HCT116 (cell line): ENCODE measurements at regions not wholly inside any gene's neighbourhood (a gene's known extent, or its start where the extent isn't known, plus 50 kb on each side); places are given as distances from the start of the nearest gene placed in this dataset.

Experiments used
- ATAC-seq: fragments of 200-7000 bp; cut with Tn5 transposase; 2 replicates; pipeline ENCODE4 v1.9.1; 2020; ENCODE audit warnings: mild to moderate bottlenecking, moderate library complexity
- BruUV-seq: library from RNA; stranded (reverse); fragments of 400-500 nt; replicated peaks from 2 replicates; lab custom pipeline; 2021; lab: Mats Ljungman, UMichigan
- CTCF ChIA-PET: fragments of 300-600 bp; sonication (Branson Sonifier 250); formaldehyde crosslinking; loops from one replicate; lab custom pipeline; 2021; ENCODE audit warnings: antibody characterized with exemption; lab: Charles Lee
- POLR2A ChIA-PET: fragments of 300-600, 350-600 bp; sonication (Branson Sonifier 250); formaldehyde crosslinking; loops from one replicate; lab custom pipeline; 2021; ENCODE audit warnings: antibody characterized with exemption; lab: Charles Lee
- RAD21 ChIA-PET, 2 experiments: fragments of 300-600 bp; sonication (Branson Sonifier 250); formaldehyde crosslinking; loops; one replicate each; lab custom pipeline; 2023; ENCODE audit warnings: low total read pairs in 2 of 2; ENCODE audit not compliant: uncharacterized antibody in 2 of 2, unreplicated experiment in 2 of 2, low non-redundant PET in 1 of 2; lab: Charles Lee
- DNase-seq: peaks from one replicate; pipeline ENCODE4 v3.0.0-alpha.2; 2010; ENCODE audit warnings: low read depth, low spot score
- H2AFZ ChIP-seq: fragments of 200-600 bp; shearing (Covaris generic), sonication (generic); 2 replicates; pipeline ENCODE4 v1.6.1; 2017; ENCODE audit warnings: low read depth, mixed run types, mixed read lengths, antibody characterized with exemption, low read length; ENCODE audit not compliant: poor library complexity, severe bottlenecking
- H3K27ac ChIP-seq: 2 replicates; pipeline ENCODE4 v1.5.1; 2012; ENCODE audit warnings: low read depth, low read length
- H3K27me3 ChIP-seq: fragments of 200-600 bp; sonication (generic); 2 replicates; pipeline ENCODE4 v1.6.1; 2016; ENCODE audit warnings: mixed run types, low read length, mixed read lengths; ENCODE audit not compliant: insufficient read depth
- H3K36me3 ChIP-seq, 2 experiments: fragments of 200-500 bp in 1 of 2; fragments of 200-600 bp in 1 of 2; sonication (Bioruptor generic) in 1 of 2; sonication (generic) in 1 of 2; 2 replicates each; pipeline versions ENCODE4 v1.5.1 to v1.6.1; 2014 to 2016; ENCODE audit warnings: low read length in 2 of 2, inconsistent platforms in 1 of 2, mixed read lengths in 1 of 2, mixed run types in 1 of 2; ENCODE audit not compliant: insufficient read depth in 2 of 2, control insufficient read depth in 1 of 2
- H3K4me1 ChIP-seq, 2 experiments: fragments of 200-600 bp in 1 of 2; sonication (generic) in 1 of 2; 2 replicates each; pipeline versions ENCODE4 v1.5.1 to v1.6.1; 2012 to 2017; ENCODE audit warnings: low read length in 2 of 2, inconsistent platforms in 1 of 2, mild to moderate bottlenecking in 1 of 2, mixed read lengths in 1 of 2, mixed run types in 1 of 2, moderate library complexity in 1 of 2; ENCODE audit not compliant: insufficient read depth in 2 of 2, control insufficient read depth in 1 of 2
- H3K4me2 ChIP-seq: fragments of 200-600 bp; sonication (generic); 2 replicates; pipeline ENCODE4 v1.6.1; 2017; ENCODE audit warnings: mixed run types, low read length, mixed read lengths
- H3K4me3 ChIP-seq, 2 experiments: fragments of 200-600 bp in 1 of 2; sonication (generic) in 1 of 2; replicated peaks in 1 of 2; 2 replicates each; pipeline ENCODE4 v1.5.1; 2011 to 2016; ENCODE audit warnings: low read length in 2 of 2, control low read depth in 1 of 2, low read depth in 1 of 2, mild to moderate bottlenecking in 1 of 2, mixed read lengths in 1 of 2, mixed run types in 1 of 2
- H3K79me2 ChIP-seq: fragments of 200-600 bp; sonication (generic); 2 replicates; pipeline ENCODE4 v1.6.1; 2017; ENCODE audit warnings: mild to moderate bottlenecking, mixed run types, low read length, moderate library complexity, mixed read lengths; ENCODE audit not compliant: insufficient read depth
- H3K9ac ChIP-seq: fragments of 200-600 bp; sonication (generic); 2 replicates; pipeline ENCODE4 v1.6.1; 2016; ENCODE audit warnings: low read length, mixed read lengths
- H3K9me2 ChIP-seq: fragments of 200-600 bp; sonication (generic), shearing (Covaris generic); 2 replicates; pipeline ENCODE4 v1.6.1; 2017; ENCODE audit warnings: mixed run types, mild to moderate bottlenecking, moderate library complexity; ENCODE audit not compliant: insufficient read depth
- H3K9me3 ChIP-seq, 2 experiments: fragments of 200-500 bp in 1 of 2; fragments of 200-600 bp in 1 of 2; sonication (Bioruptor generic) in 1 of 2; sonication (generic) in 1 of 2; 2 replicates each; pipeline ENCODE4 v1.6.1; 2014 to 2017; ENCODE audit warnings: low read length in 2 of 2, mixed read lengths in 2 of 2, inconsistent platforms in 1 of 2, low read depth in 1 of 2, mild to moderate bottlenecking in 1 of 2, mixed run types in 1 of 2, moderate library complexity in 1 of 2; ENCODE audit not compliant: control insufficient read depth in 1 of 2, insufficient read depth in 1 of 2
- H4K20me1 ChIP-seq: fragments of 200-600 bp; sonication (generic), shearing (Covaris generic); 2 replicates; pipeline ENCODE4 v1.6.1; 2017; ENCODE audit warnings: mixed run types, mild to moderate bottlenecking, moderate library complexity; ENCODE audit not compliant: insufficient read depth
- CTCF ChIP-seq, 3 experiments: fragments of 200-600 bp in 1 of 3; sonication (generic) in 1 of 3; IDR thresholded peaks in 2 of 3; conservative IDR thresholded peaks in 1 of 3; 2 replicates each; pipeline ENCODE4 v1.5.1; 2012 to 2017; ENCODE audit warnings: low read depth in 2 of 3, low read length in 2 of 3, antibody characterized with exemption in 1 of 3, borderline replicate concordance in 1 of 3, control low read depth in 1 of 3, mild to moderate bottlenecking in 1 of 3, mixed read lengths in 1 of 3, mixed run types in 1 of 3, moderate library complexity in 1 of 3; ENCODE audit not compliant: insufficient read depth in 1 of 3
- EGR1 ChIP-seq: IDR thresholded peaks from 2 replicates; pipeline ENCODE4 v1.6.1; 2012; ENCODE audit warnings: low read depth
- EZH2phosphoT487 ChIP-seq: fragments of 200-600 bp; IDR thresholded peaks from 2 replicates; pipeline ENCODE4 v1.6.1; 2018; ENCODE audit warnings: antibody characterized with exemption, borderline replicate concordance
- RAD21 ChIP-seq: IDR thresholded peaks from 2 replicates; pipeline ENCODE4 v1.6.1; 2012; ENCODE audit warnings: low read depth, mild to moderate bottlenecking
- SIN3A ChIP-seq: IDR thresholded peaks from 2 replicates; pipeline ENCODE4 v1.6.1; 2012; ENCODE audit warnings: low read depth
- SP1 ChIP-seq: IDR thresholded peaks from 2 replicates; pipeline ENCODE4 v1.6.1; 2012; ENCODE audit warnings: low read depth
- TCF7L2 ChIP-seq: IDR thresholded peaks from 2 replicates; pipeline ENCODE4 v1.7.0; 2011; ENCODE audit warnings: borderline replicate concordance, inconsistent platforms; ENCODE audit not compliant: insufficient read depth, insufficient read length; ENCODE audit errors: extremely low read depth
- YY1 ChIP-seq: IDR thresholded peaks from 2 replicates; pipeline ENCODE4 v1.6.1; 2011; ENCODE audit warnings: low read length, low read depth, moderate library complexity, mild to moderate bottlenecking; ENCODE audit not compliant: insufficient replicate concordance; ENCODE audit errors: extremely low read depth
- ZBTB33 ChIP-seq: IDR thresholded peaks from 2 replicates; pipeline ENCODE4 v1.6.1; 2011; ENCODE audit warnings: mild to moderate bottlenecking, low read length, moderate library complexity; ENCODE audit not compliant: insufficient replicate concordance; ENCODE audit errors: extremely low read depth
- intact Hi-C: fragments of 100-400 bp; cut with micrococcal nuclease; formaldehyde crosslinking; loops from 2 replicates; pipeline ENCODE4 v1.10.0; 2022

DNA sequence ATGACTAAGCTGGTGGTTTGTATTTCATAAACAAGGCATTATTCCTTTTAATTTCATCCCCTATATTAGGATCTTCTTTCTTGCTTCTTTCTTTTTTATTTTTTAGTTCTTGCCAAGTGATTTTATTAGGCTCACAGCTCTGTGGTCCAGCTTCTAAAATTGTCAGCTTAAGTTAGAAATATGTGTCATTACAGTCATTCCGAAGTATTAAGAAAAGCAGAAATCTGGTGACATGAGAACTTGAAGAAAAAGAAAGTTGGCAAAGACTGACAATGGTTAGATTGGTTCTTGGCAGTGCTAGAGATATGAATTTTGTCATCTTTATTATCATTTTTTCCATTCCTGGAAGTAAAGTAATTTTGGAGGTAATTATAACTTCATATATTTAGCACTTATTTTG is 166.5 kb upstream of the PRR16 start:
- no peak overlapping the region for H3K4me2 ChIP-seq
- ATAC-seq (no peak), DNase-seq (no peak)
- RAD21 ChIA-PET = no interaction called here
- POLR2A ChIA-PET = no interaction called here
- BruUV-seq = no TSS peak
- H3K9ac ChIP-seq = no peak overlapping the region
- H3K36me3 ChIP-seq = no peaks in the 10 kb centered on the region
- intact Hi-C loops = no loop called here
- H3K9me3 ChIP-seq = no peaks in the 10 kb centered on the region
- TF ChIP-seq EGR1 (no peak), CTCF (IDR thresholded peaks at IDR 0.05 in 2 of 3, conservative IDR thresholded peaks at IDR 0.05 in 1 of 3; ENCODE audit: borderline replicate concordance in 1 of 3, insufficient read depth in 1 of 3, low read depth in 2 of 3, low read length in 2 of 3) (no peak), TCF7L2 (no peak)
- H2AFZ ChIP-seq = peak overlapping the region; percentile 16
- H3K9me2 ChIP-seq = no peaks in the 10 kb centered on the region
- no peak overlapping the region for H3K27ac ChIP-seq
- CTCF ChIA-PET = no interaction called here
- H3K4me1 ChIP-seq = no peaks in the 10 kb centered on the region
- no peaks in the 10 kb centered on the region for H3K79me2 ChIP-seq
- no peak overlapping the region for H3K4me3 ChIP-seq
- H3K27me3 ChIP-seq = no peaks in the 10 kb centered on the region
- no peaks in the 10 kb centered on the region for H4K20me1 ChIP-seq

DNA sequence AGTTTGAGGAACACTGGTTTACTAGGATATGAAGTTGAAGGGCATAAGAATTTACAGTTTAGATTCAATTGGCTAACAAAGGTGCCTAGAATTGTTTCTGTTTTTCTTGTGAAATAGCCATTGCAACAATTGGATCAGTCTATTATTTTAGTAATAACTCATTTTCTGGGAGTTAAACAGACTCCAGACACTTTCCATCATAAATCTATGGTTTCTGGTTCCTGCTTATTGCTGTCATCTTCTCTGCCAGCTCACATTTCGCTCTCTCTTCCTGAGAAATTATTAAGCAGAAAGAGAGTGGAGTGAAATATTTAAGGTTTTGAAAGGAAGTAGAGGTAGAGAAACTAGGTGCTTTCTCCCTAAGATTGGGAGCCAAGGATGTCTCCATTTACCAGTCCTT is 165.1 kb upstream of the PRR16 start:
- BruUV-seq = no TSS peak
- H2AFZ ChIP-seq = no peak overlapping the region
- no peaks in the 10 kb centered on the region for H3K27me3 ChIP-seq
- H3K4me1 ChIP-seq = no peaks in the 10 kb centered on the region
- no peaks in the 10 kb centered on the region for H3K9me2 ChIP-seq
- no peak for ATAC-seq
- H3K4me2 ChIP-seq = no peak overlapping the region
- no peaks in the 10 kb centered on the region for H3K9me3 ChIP-seq
- intact Hi-C loops = no loop called here
- no peak overlapping the region for H3K9ac ChIP-seq
- H3K36me3 ChIP-seq = no peaks in the 10 kb centered on the region
- RAD21 ChIA-PET = no interaction called here
- no peak overlapping the region for H3K27ac ChIP-seq
- TF ChIP-seq YY1 = no peak
- TF ChIP-seq RAD21 = no peak
- no peak for TF ChIP-seq SP1
- no peak for TF ChIP-seq ZBTB33
- TF ChIP-seq EZH2phosphoT487 = no peak
- no peak for TF ChIP-seq TCF7L2
- no peak for TF ChIP-seq SIN3A
- TF ChIP-seq CTCF (IDR thresholded peaks at IDR 0.05 in 2 of 3, conservative IDR thresholded peaks at IDR 0.05 in 1 of 3; ENCODE audit: borderline replicate concordance in 1 of 3, insufficient read depth in 1 of 3, low read depth in 2 of 3, low read length in 2 of 3) = no peak
- no peak for TF ChIP-seq EGR1
- TF ChIP-seq, all 23 proteins: peak for 0
- no peaks in the 10 kb centered on the region for H4K20me1 ChIP-seq
- ChIA-PET POLR2A (no interaction called here), CTCF (no interaction called here)
- DNase-seq = no peak
- no peak overlapping the region for H3K4me3 ChIP-seq
- H3K79me2 ChIP-seq = no peaks in the 10 kb centered on the region
